Fibroblast of pulmonary artery (primary cell): ENCODE measurements at regions not wholly inside any gene's neighbourhood (a gene's known extent, or its start where the extent isn't known, plus 50 kb on each side); places are given as distances from the start of the nearest gene placed in this dataset.

Experiments used
- DNase-seq: peaks from one replicate; pipeline ENCODE4 v3.0.0-alpha.2; 2010; ENCODE audit warnings: low read depth
- H3K4me3 ChIP-seq: replicated peaks from 2 replicates; pipeline ENCODE4 v1.5.1; 2011; ENCODE audit warnings: low read depth, mild to moderate bottlenecking, control low read depth, low read length, moderate library complexity
- TF ChIP-seq, protein P1 (sequence below): IDR thresholded peaks from 2 replicates; pipeline ENCODE4 v1.5.1; 2011; ENCODE audit warnings: mild to moderate bottlenecking, control low read depth, low read length, inconsistent platforms; ENCODE audit errors: missing control alignments

DNA sequence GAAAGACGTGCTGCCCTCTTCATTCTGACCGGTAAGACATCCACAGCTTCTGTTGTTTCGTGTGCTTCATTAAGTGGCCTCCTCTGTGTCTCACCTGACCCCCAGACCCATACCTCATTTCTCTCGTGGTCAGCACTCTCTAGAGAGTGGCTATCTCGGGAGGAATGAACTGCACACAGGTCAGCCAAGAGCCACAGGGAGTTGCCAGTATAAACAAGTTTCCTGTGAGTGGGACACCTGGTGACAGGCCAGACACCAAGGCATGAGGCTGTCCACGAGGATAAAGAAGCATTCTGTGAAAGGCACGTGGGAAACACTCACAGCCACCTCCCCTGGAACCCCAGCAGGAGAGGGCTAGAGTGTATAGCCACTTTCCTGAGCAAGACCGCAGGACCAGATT lies 115.8 kb downstream of the NUFIP1 start:
- H3K4me3 ChIP-seq = no peak overlapping the region
- TF ChIP-seq, protein P1, sequence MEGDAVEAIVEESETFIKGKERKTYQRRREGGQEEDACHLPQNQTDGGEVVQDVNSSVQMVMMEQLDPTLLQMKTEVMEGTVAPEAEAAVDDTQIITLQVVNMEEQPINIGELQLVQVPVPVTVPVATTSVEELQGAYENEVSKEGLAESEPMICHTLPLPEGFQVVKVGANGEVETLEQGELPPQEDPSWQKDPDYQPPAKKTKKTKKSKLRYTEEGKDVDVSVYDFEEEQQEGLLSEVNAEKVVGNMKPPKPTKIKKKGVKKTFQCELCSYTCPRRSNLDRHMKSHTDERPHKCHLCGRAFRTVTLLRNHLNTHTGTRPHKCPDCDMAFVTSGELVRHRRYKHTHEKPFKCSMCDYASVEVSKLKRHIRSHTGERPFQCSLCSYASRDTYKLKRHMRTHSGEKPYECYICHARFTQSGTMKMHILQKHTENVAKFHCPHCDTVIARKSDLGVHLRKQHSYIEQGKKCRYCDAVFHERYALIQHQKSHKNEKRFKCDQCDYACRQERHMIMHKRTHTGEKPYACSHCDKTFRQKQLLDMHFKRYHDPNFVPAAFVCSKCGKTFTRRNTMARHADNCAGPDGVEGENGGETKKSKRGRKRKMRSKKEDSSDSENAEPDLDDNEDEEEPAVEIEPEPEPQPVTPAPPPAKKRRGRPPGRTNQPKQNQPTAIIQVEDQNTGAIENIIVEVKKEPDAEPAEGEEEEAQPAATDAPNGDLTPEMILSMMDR = no peak
- no peak for DNase-seq

- DNase-seq = no peak
- TF ChIP-seq, protein P1 = no peak
- H3K4me3 ChIP-seq = no peak overlapping the region
Measured at GRCh38 chr13:44872751-44873150, 116.5 kb downstream of the NUFIP1 start.

GRCh38 chr13:44870456-44870929 lies 118.8 kb downstream of the NUFIP1 start:
- TF ChIP-seq, protein P1 = no peak
- DNase-seq = no peak
- no peak overlapping the region for H3K4me3 ChIP-seq

- DNase-seq = no peak
- TF ChIP-seq, protein P1 = no peak
- no peak overlapping the region for H3K4me3 ChIP-seq
Measured at GRCh38 chr13:44869167-44869566, 120.1 kb downstream of the NUFIP1 start.

- no peak overlapping the region for H3K4me3 ChIP-seq
- DNase-seq = no peak
- TF ChIP-seq, protein P1 = no peak
Measured at GRCh38 chr13:44868397-44868796, 120.9 kb downstream of the NUFIP1 start.

DNA sequence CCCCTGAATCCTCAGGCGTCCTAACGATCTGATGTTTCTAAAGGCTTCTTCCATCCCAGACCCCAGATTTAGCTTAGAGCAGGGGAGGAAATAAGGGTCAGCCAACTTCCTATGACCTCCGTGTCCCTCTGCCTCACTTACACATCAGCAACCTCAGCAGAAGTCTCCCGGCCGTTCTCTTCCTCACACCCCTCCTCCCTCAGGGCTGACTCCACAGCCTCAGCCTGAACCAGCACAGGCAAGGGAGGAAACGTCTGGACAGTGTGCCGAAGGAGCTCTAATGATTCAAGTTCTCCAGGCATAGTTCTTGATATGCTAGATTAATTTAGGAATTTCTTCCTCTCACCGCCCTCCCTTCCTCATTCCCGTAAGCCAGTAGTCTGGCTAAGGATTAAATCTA lies 121.4 kb downstream of the NUFIP1 start:
- no peak overlapping the region for H3K4me3 ChIP-seq
- TF ChIP-seq, protein P1 = no peak
- DNase-seq = peak; percentile 34

DNA sequence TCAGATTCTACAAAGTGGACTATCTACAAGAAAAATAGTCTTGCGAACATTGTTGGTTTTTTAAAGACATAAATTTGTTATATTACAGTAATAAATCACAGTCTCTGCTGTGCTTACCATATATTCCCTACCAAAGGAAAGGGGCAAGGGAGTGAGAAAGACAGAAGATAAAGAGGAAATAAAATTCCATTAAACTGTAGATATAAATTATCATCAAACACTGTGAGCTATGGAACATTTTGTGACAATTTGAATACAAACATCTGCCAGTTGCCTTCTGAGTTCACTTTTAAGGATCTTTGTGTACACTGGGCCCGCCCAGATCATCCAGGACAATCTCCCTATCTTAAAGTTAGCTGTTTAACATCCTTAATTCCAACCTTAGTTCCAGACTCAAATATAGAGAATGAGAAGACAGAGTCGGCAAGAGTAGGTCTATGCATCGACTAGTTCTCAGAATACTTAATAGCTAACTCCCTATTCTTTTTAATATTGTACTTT lies 122.8 kb downstream of the NUFIP1 start:
- no peak overlapping the region for H3K4me3 ChIP-seq
- TF ChIP-seq, protein P1 = no peak
- DNase-seq = no peak
